NCI-H1417 treated with DMSO at 0.1 percent for 48 hours (cell line): ENCODE measurements at regions not wholly inside any gene's neighbourhood (a gene's known extent, or its start where the extent isn't known, plus 50 kb on each side); places are given as distances from the start of the nearest gene placed in this dataset.

Experiments
- DNase-seq: peaks from one replicate; lab custom pipeline; 2025; lab: John Stamatoyannopoulos, UW

DNA sequence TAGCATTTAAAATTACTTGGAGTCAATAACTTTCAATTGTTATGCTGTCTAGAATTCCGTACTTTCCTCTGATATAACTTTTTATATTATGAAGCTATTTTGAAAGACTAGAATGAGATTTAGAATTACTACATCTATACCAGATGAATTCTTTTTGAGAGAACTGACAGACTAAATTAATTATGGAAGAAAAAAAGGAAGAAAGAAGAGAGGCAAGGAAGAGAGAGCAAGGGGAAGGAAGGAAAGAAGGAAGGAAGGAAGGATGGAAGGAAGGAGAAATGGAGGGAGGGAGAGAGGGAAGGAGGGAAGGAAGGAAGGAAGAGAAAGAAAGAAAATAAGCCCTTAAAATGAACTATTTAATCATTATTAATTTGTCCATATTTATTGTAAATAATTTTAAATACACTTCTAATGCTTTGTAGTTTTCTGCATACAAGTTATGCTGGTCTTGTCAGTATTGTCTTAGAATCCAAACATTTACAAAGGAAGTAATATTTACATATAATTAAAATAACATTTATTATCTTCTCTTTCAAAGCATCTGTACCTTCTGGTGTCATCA, 280.4 kb upstream of the HSF2 start:
- DNase-seq = no peak

- DNase-seq = no peak
Measured at GRCh38 chr6:122122202-122122601, 277.2 kb upstream of the HSF2 start.

- no peak for DNase-seq
Measured at GRCh38 chr6:122122686-122123085, 276.8 kb upstream of the HSF2 start.

DNA sequence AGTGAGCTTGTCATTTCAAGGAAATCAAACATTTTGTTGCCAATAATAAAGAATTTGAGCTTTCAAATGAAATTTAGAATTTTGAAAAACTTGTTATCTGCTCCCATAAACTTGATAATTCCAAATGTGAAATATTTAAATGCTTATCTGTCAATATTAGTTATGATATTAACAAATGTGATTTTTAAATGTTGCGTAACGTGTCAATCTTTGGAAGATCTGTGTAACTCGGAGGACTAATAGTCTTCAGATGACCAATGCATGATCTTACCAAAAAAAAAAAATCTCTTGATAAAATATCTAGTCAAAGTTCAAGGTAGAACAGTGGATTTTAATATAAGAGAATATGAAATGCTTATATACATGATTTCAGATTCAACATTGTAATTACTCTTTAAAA, 274.5 kb upstream of the HSF2 start:
- DNase-seq = no peak

DNA sequence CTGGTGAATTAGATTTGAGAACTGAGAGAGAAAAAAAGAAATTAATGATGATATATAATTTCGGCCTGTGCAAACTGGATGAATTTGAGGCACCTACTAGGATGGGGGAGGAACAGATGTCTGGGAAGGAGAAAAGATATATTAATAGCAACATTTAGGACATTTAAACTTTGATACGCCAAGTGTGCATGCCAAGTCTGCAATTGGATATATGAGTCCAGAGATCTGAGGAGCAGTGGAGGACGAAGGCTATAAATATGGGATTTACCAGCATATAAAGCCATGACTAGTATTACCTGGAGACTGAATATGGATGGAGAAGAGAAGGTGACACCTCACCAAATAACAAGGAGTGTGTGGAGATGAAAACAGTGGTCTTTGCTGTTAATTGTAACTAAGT, 272.6 kb upstream of the HSF2 start:
- DNase-seq = no peak

GRCh38 chr6:122128445-122128844, 271.0 kb upstream of the HSF2 start:
- no peak for DNase-seq

GRCh38 chr6:122129313-122130025, 270.0 kb upstream of the HSF2 start:
- DNase-seq = no peak

- no peak for DNase-seq
Measured at GRCh38 chr6:122130026-122130348, 269.5 kb upstream of the HSF2 start.

DNA sequence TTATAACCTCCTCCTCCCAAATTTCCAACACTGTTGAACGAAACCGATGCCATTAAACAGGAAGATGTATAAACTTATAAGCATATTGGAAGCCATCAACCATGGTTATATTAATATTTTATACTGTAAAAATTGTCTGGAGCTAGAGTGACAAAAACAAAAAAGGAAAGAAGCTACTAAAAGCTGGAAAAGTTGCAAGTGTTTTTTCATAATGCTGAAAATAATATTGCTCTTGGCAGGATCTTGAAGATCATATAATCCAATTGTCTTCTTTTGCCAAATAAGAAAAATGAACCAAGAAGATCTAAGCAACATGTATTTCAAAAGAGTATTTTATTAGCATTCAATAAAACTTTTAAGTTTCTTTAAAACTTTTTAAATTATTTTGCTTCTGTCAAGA, 268.9 kb upstream of the HSF2 start:
- DNase-seq = no peak

DNA sequence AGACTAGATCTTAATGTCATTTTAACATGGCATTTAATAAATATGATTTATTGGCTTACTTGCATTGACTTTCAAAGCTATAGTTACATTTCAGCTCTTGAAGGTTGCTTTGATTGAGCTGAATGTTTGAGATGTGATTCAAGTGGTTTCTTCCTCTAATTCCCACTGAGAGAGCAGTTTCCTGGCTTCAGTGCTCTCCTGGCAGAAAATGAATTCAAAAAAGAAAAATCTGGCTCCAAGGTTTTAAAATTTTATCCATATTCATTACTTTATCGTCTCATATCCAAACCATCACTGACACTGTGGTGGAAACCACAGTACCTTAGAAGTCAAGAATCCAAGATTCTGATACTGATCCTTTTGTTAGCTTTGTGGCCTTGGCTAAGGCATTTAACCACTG, 263.1 kb upstream of the HSF2 start:
- DNase-seq = no peak

DNA sequence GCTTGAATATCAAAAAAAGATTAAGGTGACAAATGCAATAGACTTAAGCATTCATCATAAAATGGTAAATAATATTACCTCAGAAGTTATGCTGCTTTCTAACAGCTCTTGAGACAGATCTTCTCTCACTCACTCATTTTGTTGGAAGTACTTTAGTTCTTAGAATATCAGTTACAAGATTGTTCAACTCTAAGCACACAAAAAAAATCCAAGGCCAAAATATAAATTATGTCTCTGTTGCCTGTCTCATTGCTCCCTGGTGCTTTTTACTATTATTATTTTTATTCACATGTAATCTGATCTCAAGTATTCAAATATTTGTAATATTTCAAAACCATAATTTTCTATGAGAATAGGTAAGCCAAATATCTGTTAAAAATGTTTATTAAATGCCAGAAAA, 259.4 kb upstream of the HSF2 start:
- DNase-seq = no peak

DNA sequence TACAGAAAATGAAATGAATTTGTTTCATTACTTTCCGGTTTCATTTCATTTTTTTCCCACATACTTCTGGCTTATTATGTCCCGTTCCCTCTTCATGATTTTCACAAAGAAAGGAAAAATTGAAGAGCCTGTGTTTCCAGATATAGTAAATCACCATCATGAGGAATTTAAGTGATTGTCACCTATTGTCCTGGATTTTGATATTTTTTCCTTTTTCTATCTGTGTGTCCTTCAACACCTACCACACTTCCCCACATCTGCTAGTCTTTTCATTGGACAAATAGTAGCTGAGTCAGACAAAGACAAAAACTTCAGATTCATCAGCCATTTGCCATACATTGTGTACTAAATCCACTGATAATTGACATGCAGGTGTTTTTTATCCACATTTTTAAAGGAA, 258.2 kb upstream of the HSF2 start:
- DNase-seq = no peak

- DNase-seq = no peak
Measured at GRCh38 chr6:122143813-122144601, 255.4 kb upstream of the HSF2 start.

DNA sequence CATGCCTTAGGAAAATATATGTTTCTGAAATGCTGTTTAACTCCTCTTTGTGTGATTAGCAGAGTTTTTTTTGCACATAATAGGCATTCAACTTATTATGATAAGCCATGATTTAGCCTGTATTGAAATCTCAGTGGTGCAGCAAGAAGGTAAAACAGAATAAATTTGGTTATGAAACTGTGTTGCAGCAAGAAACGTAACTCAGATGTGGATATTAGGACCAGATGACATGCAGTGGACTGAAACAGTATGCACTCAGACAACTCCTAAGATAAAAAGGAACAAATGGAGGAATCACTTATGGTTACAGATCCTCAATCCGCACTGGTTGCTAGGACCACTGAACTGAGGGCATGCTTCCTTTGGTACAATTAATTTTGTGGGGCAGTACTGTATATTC, 254.2 kb upstream of the HSF2 start:
- DNase-seq = no peak

GRCh38 chr6:122145741-122146240, 253.7 kb upstream of the HSF2 start:
- DNase-seq = no peak

DNA sequence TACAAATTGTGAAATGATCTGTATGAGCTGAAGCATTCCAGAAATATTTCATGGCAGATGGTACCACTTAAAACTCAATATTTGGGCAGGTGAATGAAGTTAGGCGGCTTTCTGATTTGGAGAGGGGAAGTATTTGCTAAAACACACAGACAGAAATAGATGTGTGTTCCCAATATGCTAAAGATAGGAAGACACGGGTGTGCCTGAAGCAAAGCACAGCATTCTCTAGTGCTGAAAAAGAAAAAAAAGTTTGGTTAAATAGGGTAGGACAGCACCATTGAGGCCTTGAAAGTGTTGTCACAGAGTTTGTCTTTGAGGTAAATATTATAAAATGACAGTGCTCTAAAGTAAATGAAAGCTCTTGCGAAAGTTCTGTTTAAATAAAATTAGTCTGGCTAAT, 252.2 kb upstream of the HSF2 start:
- no peak for DNase-seq

GRCh38 chr6:122151066-122151465, 248.4 kb upstream of the HSF2 start:
- no peak for DNase-seq

GRCh38 chr6:122151763-122152162, 247.7 kb upstream of the HSF2 start:
- no peak for DNase-seq

- DNase-seq = no peak
Measured at GRCh38 chr6:122153557-122153956, 245.9 kb upstream of the HSF2 start.

DNA sequence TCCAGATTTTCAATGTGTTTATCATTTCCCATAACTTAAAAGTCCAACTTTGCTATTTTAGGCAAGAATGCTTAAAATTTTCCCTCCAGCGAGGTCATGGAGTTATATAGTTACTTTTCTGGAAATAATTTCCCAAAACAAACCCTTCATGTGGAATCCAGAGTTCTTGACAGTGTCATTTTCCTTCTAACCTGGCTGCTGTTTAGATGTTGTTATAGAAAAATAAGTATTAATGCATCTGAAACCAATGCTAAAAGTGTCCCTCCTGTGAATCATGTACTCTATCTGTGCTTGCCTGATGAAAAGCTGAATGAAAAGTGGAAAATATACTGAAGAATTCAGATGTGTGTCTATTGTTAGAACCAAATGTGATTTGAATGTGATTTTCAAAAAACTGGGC, 245.3 kb upstream of the HSF2 start:
- DNase-seq = no peak

DNA sequence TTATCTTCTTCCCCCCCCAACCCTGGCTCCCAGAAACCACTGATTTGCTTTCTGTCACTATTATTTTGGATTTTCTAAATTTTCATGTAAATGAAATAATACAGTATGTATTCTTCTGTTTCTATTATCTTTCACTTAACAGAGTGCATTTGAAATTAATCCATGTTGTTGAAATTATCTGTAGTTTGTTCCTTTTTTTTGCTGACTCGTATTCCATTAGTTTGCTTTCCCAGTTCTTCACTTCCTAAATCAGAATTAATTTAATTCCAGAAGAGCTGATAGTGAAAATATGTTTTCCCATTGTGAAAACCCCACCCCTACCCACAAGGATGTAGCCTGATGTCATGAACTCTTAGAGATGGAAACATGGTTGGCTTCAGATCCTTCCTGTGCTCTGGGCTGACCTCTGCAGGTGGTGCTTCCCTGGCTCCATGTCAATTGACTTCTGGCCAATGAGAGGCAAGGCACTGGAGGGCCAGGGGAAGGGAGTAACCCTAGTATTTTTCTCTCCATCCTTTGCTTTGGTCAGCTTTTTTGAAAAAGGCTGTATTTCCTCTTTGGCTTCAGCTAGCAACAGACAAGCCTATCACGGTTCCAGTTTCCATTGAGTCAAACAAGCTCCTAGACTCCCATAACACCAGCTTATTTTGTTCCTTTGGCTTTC, 244.4 kb upstream of the HSF2 start:
- DNase-seq = no peak

GRCh38 chr6:122161136-122161535, 238.3 kb upstream of the HSF2 start:
- DNase-seq = no peak

GRCh38 chr6:122165014-122165413, 234.4 kb upstream of the HSF2 start:
- no peak for DNase-seq
